ENCODE measurements at regions not wholly inside any gene's neighbourhood (a gene's known extent, or its start where the extent isn't known, plus 50 kb on each side); places are given as distances from the start of the nearest gene placed in this dataset.
"Not testable (repeated sequence)": the region's sequence is repeated elsewhere in the genome, so short reads cannot be mapped to it uniquely, and the experiment has no call there.

DNA sequence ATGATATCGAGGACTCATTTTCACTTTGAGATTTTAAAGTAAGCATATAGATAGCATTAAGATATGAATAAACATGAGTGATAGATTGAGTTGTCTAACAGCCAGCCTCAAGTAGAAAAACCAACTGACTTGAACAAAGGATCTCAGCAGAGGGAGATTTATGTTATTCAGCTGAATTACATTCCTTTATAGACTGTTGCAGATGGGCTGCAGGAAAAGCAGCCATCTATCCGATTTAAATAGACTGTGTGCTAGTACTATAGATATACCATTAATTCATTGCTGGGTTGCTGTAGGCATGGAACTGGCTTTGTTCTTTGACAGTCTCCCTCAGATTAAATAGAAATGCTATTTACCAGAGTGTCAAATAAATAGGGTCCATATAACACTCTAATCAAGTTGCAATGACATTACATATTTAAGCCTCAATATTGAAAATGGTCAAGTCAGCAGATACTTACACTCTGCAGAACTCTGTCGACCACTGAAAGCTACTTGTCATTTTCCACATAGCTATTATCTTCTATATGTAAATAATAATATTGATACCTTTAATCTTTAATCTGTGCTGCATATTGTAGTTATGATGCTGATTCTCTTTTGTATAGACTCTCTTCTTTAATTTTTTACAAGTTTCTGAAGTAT, 750.8 kb downstream of the CENPC start:
- no peak for TF ChIP-seq POLR2A (IDR thresholded peaks at IDR 0.05)
- TF ChIP-seq, protein P1, sequence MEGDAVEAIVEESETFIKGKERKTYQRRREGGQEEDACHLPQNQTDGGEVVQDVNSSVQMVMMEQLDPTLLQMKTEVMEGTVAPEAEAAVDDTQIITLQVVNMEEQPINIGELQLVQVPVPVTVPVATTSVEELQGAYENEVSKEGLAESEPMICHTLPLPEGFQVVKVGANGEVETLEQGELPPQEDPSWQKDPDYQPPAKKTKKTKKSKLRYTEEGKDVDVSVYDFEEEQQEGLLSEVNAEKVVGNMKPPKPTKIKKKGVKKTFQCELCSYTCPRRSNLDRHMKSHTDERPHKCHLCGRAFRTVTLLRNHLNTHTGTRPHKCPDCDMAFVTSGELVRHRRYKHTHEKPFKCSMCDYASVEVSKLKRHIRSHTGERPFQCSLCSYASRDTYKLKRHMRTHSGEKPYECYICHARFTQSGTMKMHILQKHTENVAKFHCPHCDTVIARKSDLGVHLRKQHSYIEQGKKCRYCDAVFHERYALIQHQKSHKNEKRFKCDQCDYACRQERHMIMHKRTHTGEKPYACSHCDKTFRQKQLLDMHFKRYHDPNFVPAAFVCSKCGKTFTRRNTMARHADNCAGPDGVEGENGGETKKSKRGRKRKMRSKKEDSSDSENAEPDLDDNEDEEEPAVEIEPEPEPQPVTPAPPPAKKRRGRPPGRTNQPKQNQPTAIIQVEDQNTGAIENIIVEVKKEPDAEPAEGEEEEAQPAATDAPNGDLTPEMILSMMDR (IDR thresholded peaks at IDR 0.05), result no peak
- H3K27ac ChIP-seq, result no peak overlapping the region

DNA sequence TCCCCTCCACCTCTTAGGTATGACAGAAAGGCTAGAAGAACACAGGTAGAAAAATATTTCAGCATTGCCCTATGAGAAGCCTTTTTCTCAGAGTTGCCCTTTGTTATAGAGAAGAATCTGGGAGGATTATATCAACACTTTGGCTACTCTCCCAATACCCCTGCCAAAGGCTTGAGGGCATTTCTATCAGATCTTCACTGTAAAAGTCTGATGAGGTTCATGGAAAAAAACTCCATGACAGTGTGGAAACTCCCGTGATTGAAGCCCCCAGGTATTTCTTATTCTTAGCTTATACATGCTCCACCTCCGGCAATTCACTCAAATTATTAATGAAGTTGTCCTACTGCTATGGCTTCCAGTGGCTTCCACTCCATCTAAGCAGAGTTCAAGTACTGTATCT, 753.6 kb downstream of the CENPC start:
- no peak for DNase-seq
- Histone ChIP-seq H3K4me1 (no peaks in the 10 kb centered on the region), H3K27me3 (no peaks in the 10 kb centered on the region), H3K4me3 (no peak overlapping the region), H3K27ac (no peak overlapping the region), H3K9me3 (no peaks in the 10 kb centered on the region), H3K36me3 (no peaks in the 10 kb centered on the region)
- TF ChIP-seq, protein P1 (IDR thresholded peaks at IDR 0.05), result no peak
- TF ChIP-seq POLR2A (IDR thresholded peaks at IDR 0.05), result no peak

More for the DNA sequence above, 750.8 kb downstream of the CENPC start:
- Histone ChIP-seq H3K4me1 (no peaks in the 10 kb centered on the region), H3K27me3 (no peaks in the 10 kb centered on the region), H3K36me3 (no peaks in the 10 kb centered on the region), H3K9me3 (no peaks in the 10 kb centered on the region), H3K4me3 (no peak overlapping the region)
- DNase-seq, result no peak

DNA sequence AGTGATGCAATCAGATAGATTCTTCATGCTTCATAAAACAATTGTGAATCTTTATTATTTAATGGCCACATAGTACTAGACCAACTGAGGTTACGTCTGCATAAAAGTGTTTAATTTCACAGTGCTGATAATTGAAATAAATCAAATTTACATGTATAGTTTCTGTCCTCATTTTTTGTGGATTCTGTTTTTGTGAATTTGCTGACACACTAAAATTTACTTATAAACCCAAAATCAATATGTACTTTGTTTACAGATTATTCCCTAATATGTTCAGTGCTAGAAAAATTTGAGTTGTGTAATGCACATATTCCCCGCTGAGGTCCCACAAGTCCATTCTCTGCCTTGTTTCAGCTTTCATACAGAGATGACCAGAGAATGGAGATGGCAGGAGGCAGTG, 759.8 kb downstream of the CENPC start:
- Histone ChIP-seq H3K27ac (no peak overlapping the region), H3K9me3 (no peaks in the 10 kb centered on the region), H3K4me1 (no peaks in the 10 kb centered on the region), H3K36me3 (no peaks in the 10 kb centered on the region), H3K27me3 (no peaks in the 10 kb centered on the region), H3K4me3 (no peak overlapping the region)
- no peak for DNase-seq
- TF ChIP-seq, protein P1 (IDR thresholded peaks at IDR 0.05), result no peak
- no peak for TF ChIP-seq POLR2A (IDR thresholded peaks at IDR 0.05)

DNA sequence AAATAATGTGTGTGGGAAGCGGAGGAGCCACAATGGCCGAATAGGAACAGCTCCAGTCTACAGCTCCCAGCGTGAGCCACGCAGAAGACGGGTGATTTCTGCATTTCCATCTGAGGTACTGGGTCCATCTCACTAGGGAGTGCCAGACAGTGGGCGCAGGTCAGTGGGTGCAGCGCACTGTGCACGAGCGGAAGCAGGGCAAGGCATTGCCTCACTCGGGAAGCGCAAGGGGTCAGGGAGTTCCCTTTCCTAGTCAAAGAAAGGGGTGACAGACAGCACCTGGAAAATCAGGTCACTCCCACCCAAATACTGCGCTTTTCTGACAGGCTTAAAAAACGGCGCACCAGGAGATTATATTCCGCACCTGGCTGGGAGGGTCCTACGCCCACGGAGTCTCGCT, 762.6 kb downstream of the CENPC start:
- H3K36me3 ChIP-seq, H3K9me3 ChIP-seq, H3K27me3 ChIP-seq, H3K4me3 ChIP-seq, H3K4me1 ChIP-seq, H3K27ac ChIP-seq, DNase-seq: not testable (repeated sequence)

DNA sequence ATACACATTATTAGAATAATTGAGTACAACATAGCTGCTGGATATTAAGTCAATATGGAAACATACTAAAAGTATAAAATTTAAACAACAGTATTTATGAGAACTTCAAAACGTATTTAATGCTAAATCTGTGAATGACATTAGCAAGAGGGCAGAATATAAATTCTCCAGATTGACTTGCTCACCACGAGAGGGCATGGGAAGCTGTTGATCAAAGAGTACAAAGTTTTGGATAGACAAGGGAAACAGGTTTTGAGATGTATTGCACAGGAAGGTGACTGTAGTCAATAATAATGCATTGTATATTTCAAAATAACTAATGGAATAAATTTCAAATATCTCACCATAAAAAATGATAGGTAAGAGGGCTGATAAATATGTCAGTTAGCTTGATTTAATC, 768.2 kb downstream of the CENPC start:
- no peak overlapping the region for H3K4me3 ChIP-seq
- no peak for DNase-seq
- H3K27ac ChIP-seq, result no peak overlapping the region
- no peak for TF ChIP-seq POLR2A (IDR thresholded peaks at IDR 0.05)
- TF ChIP-seq, protein P1 (IDR thresholded peaks at IDR 0.05), result no peak
- no peaks in the 10 kb centered on the region for H3K9me3 ChIP-seq
- no peaks in the 10 kb centered on the region for H3K27me3 ChIP-seq
- H3K36me3 ChIP-seq, result no peaks in the 10 kb centered on the region
- H3K4me1 ChIP-seq, result no peaks in the 10 kb centered on the region

DNA sequence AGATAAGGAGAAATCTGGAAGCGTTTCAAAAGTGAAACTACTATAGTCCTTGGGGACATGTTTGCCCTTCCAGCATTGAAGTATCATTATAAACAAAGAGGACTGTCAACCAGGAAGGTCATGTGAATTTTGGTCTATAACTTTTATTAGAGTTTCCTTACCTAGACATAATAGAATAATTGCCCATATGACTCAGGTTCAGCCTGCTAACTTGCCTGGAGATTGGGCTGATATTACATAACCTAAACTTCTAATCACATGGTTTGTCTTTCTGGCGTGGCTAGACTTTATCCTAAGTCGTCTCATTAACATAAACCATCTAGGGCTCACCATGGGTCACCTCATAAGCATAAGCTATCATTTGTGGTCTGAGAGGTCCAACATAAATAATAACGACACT, 775.9 kb downstream of the CENPC start:
- no peak for DNase-seq
- TF ChIP-seq, protein P1 (IDR thresholded peaks at IDR 0.05), result no peak
- TF ChIP-seq POLR2A (IDR thresholded peaks at IDR 0.05), result no peak
- Histone ChIP-seq H3K27ac (no peak overlapping the region), H3K4me3 (no peak overlapping the region), H3K27me3 (no peaks in the 10 kb centered on the region), H3K4me1 (no peaks in the 10 kb centered on the region), H3K9me3 (no peaks in the 10 kb centered on the region), H3K36me3 (no peaks in the 10 kb centered on the region)
